ENCODE measurements at regions not wholly inside any gene's neighbourhood (a gene's known extent, or its start where the extent isn't known, plus 50 kb on each side); places are given as distances from the start of the nearest gene placed in this dataset.

DNA sequence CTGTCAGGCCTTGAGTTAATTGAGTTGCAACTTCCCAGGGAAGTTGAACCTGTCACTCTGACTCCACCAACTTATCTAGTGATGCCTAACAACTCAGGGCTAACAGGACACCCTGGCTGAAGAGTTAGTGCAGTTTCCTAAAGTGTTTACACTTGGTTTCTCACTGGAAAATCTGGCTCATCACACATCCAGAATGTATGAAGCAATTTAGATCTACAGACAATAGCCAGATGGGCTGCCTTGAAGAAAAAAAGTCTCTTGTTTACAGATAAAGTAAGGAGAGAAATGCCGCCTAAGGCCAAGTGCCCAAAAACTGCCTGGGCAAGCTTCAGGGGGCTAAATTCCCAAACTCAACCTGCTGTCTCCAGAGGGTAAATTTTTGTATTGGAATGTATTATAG, 446.3 kb upstream of the NCAM2 start:
- TF ChIP-seq POLR2A (IDR thresholded peaks at IDR 0.05; ENCODE audit: extremely low read depth, insufficient read length) (no peak), MYC (IDR thresholded peaks at IDR 0.05; ENCODE audit: low read depth, low read length) (no peak)
- DNase-seq (ENCODE audit: low read depth), result no peak
- H3K4me3 ChIP-seq (ENCODE audit: low read depth, low read length), result no peak overlapping the region

DNA sequence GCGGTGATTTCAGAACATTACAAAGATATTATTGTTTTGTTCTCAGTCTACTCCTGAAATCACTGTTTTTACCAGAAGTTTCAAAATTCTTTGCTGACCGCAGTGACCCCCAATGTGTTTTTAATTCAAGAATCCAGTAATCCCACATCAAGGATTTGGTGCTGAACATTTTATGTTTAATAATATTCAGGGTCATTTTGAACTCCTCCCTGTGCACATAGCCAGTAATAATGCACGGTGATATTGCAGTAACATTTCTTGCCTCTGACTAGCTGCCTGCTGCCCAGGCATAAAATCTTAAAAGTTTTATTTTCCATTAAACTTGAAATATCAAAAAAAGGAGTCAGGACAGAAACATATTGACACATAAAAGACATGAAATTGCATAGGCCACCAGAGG, 443.4 kb upstream of the NCAM2 start:
- H3K4me3 ChIP-seq (ENCODE audit: low read depth, low read length), result no peak overlapping the region
- DNase-seq (ENCODE audit: low read depth), result no peak
- TF ChIP-seq, protein P1, sequence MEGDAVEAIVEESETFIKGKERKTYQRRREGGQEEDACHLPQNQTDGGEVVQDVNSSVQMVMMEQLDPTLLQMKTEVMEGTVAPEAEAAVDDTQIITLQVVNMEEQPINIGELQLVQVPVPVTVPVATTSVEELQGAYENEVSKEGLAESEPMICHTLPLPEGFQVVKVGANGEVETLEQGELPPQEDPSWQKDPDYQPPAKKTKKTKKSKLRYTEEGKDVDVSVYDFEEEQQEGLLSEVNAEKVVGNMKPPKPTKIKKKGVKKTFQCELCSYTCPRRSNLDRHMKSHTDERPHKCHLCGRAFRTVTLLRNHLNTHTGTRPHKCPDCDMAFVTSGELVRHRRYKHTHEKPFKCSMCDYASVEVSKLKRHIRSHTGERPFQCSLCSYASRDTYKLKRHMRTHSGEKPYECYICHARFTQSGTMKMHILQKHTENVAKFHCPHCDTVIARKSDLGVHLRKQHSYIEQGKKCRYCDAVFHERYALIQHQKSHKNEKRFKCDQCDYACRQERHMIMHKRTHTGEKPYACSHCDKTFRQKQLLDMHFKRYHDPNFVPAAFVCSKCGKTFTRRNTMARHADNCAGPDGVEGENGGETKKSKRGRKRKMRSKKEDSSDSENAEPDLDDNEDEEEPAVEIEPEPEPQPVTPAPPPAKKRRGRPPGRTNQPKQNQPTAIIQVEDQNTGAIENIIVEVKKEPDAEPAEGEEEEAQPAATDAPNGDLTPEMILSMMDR (IDR thresholded peaks at IDR 0.05; ENCODE audit: low read depth, low read length), result no peak
- no peak for TF ChIP-seq MYC (IDR thresholded peaks at IDR 0.05; ENCODE audit: low read depth, low read length)
- TF ChIP-seq, protein P2, sequence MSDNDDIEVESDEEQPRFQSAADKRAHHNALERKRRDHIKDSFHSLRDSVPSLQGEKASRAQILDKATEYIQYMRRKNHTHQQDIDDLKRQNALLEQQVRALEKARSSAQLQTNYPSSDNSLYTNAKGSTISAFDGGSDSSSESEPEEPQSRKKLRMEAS (IDR thresholded peaks at IDR 0.05; ENCODE audit: low read depth, low read length), result no peak
- TF ChIP-seq POLR2A (IDR thresholded peaks at IDR 0.05; ENCODE audit: extremely low read depth, insufficient read length), result no peak

DNA sequence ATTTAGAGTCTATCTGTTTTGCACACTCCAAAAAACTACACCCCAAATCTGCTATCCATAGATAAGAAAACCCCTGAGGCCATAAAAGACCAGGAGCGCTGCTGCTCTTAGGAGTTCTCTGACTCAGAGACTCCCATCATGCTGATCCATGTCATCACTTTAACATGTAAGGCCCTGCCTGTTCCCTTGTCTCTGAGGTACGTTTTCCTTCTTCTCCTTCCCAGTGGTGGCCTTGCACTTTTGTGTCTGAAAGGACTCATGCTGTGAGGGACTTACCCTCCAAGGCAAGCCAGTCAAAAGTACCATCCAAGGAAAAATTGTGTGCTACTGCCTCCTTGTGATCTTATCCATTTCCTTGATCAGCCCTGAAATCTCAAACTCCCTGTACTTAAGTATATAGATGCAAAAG, 427.4 kb upstream of the NCAM2 start:
- no peak for TF ChIP-seq MYC (IDR thresholded peaks at IDR 0.05; ENCODE audit: low read depth, low read length)
- TF ChIP-seq, protein P2 (IDR thresholded peaks at IDR 0.05; ENCODE audit: low read depth, low read length), result no peak
- TF ChIP-seq POLR2A (IDR thresholded peaks at IDR 0.05; ENCODE audit: extremely low read depth, insufficient read length), result no peak
- TF ChIP-seq, protein P1 (IDR thresholded peaks at IDR 0.05; ENCODE audit: low read depth, low read length), result no peak
- peak; percentile 9 for DNase-seq (ENCODE audit: low read depth)
- H3K4me3 ChIP-seq (ENCODE audit: low read depth, low read length), result no peak overlapping the region

DNA sequence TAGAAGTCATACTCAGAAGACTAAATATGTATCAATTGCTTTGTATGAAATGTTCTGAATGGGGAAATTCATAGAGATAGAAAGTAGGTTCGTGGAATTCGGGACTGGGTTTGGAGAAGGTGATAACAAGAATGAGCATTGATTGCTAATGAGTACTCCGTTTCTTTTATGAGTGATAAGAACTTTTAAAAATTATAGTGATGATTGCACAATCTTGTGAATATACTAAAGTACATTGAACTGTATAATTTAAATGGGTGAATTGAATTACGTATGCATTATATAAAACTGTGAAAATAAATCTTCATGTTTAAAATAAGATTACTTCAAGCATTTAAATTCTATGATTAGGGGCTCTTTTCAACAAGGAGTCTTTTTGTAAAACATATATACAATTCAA, 425.6 kb upstream of the NCAM2 start:
- H3K4me3 ChIP-seq (ENCODE audit: low read depth, low read length), result no peak overlapping the region
- DNase-seq (ENCODE audit: low read depth), result no peak
- TF ChIP-seq, protein P2 (IDR thresholded peaks at IDR 0.05; ENCODE audit: low read depth, low read length), result no peak
- TF ChIP-seq, protein P1 (IDR thresholded peaks at IDR 0.05; ENCODE audit: low read depth, low read length), result no peak
- no peak for TF ChIP-seq POLR2A (IDR thresholded peaks at IDR 0.05; ENCODE audit: extremely low read depth, insufficient read length)
- TF ChIP-seq MYC (IDR thresholded peaks at IDR 0.05; ENCODE audit: low read depth, low read length), result no peak

DNA sequence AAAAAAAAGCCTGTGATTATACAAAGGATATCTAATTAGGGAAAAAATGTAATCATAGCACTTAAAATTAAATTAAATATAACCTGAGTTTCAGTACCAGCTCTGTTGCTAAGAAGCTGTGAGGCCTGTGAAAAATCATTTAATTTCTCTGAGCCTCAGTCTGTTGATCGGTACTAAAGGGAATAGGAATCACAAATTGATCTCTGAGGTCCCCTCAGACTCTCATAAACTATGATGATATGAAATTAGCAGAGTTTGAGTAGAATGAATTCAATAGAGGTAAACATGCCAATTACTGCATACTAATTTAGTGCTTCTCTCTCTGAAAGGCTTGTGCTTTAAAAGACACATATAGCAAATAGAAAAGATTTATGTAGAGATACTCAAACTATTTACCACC, 416.8 kb upstream of the NCAM2 start:
- TF ChIP-seq POLR2A (IDR thresholded peaks at IDR 0.05; ENCODE audit: extremely low read depth, insufficient read length) (no peak), MYC (IDR thresholded peaks at IDR 0.05; ENCODE audit: low read depth, low read length) (no peak)
- TF ChIP-seq, protein P1 (IDR thresholded peaks at IDR 0.05; ENCODE audit: low read depth, low read length), result no peak
- TF ChIP-seq, protein P2 (IDR thresholded peaks at IDR 0.05; ENCODE audit: low read depth, low read length), result no peak
- H3K4me3 ChIP-seq (ENCODE audit: low read depth, low read length), result no peak overlapping the region
- no peak for DNase-seq (ENCODE audit: low read depth)

DNA sequence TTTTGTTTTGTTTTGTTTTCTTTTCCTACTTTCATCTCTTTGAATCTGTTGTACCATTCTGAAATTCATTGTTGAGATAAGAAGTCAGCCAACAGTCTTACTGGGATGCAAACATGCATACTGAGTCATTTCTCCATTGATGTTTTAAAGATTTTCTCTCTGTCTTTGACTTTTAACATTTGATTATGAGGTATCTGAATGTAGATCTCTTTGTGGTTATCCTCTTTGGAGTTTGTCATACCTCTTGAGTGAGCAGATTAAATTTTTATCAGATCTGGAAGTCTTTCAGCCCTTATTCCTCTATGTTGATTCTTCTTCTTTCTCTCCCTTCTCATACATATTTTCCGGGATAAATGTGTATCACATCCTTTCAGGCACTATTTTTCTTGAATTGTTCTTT, 406.9 kb upstream of the NCAM2 start:
- no peak overlapping the region for H3K4me3 ChIP-seq (ENCODE audit: low read depth, low read length)
- TF ChIP-seq POLR2A (IDR thresholded peaks at IDR 0.05; ENCODE audit: extremely low read depth, insufficient read length) (no peak), MYC (IDR thresholded peaks at IDR 0.05; ENCODE audit: low read depth, low read length) (no peak)
- TF ChIP-seq, protein P2 (IDR thresholded peaks at IDR 0.05; ENCODE audit: low read depth, low read length), result no peak
- TF ChIP-seq, protein P1 (IDR thresholded peaks at IDR 0.05; ENCODE audit: low read depth, low read length), result no peak

More for the DNA sequence above, 406.9 kb upstream of the NCAM2 start:
- no peak for DNase-seq (ENCODE audit: low read depth)
